ENCODE measurements at regions not wholly inside any gene's neighbourhood (a gene's known extent, or its start where the extent isn't known, plus 50 kb on each side); places are given as distances from the start of the nearest gene placed in this dataset.
"Not testable (repeated sequence)": the region's sequence is repeated elsewhere in the genome, so short reads cannot be mapped to it uniquely, and the experiment has no call there.

- no peak for DNase-seq
- no peaks in the 10 kb centered on the region for H3K9me3 ChIP-seq
- whole genome bisulfite sequencing, 2 donors, result 64 to 65% methylated on average over 8 to 10 of the region's 10 CpGs
- H3K27ac ChIP-seq, result no peak overlapping the region
- no peaks in the 10 kb centered on the region for H3K36me3 ChIP-seq
- H3K4me3 ChIP-seq, result no peak overlapping the region
- H3K4me1 ChIP-seq, result no peaks in the 10 kb centered on the region
- intact Hi-C loops (cut with DNase I), result no loop called here
- peaks cover 0 to 5% (median 0%) of the 10 kb centered on the region in 4 donors for H3K27me3 ChIP-seq
- no peak for TF ChIP-seq POLR2A (IDR thresholded peaks at IDR 0.05)
- TF ChIP-seq CTCF (IDR thresholded peaks at IDR 0.05), result no peak
Observed at GRCh38 chr2:16088035-16088801, 147.9 kb downstream of the MYCN start.

GRCh38 chr2:16086136-16086535, 145.8 kb downstream of the MYCN start:
- H3K9me3 ChIP-seq; H3K27ac ChIP-seq; DNase-seq; intact Hi-C loops (cut with DNase I); H3K4me1 ChIP-seq; H3K4me3 ChIP-seq; H3K27me3 ChIP-seq; H3K36me3 ChIP-seq: not testable (repeated sequence)
- 81 to 91% methylated on average over 12 of the region's 12 CpGs for WGBS, 2 donors

GRCh38 chr2:16085073-16085472, 144.7 kb downstream of the MYCN start:
- Histone ChIP-seq H3K4me1 (no peaks in the 10 kb centered on the region), H3K9me3 (no peaks in the 10 kb centered on the region), H3K27ac (no peak overlapping the region), H3K36me3 (no peaks in the 10 kb centered on the region), H3K4me3 (no peak overlapping the region), H3K27me3 (peaks cover 0 to 5% (median 0%) of the 10 kb centered on the region in 4 donors)
- intact Hi-C loops (cut with DNase I), result no loop called here
- 80 to 85% methylated on average over 5 of the region's 5 CpGs for WGBS, 2 donors
- DNase-seq, result no peak
- TF ChIP-seq POLR2A (IDR thresholded peaks at IDR 0.05) (no peak), CTCF (IDR thresholded peaks at IDR 0.05) (no peak)

GRCh38 chr2:16084274-16084673, 143.9 kb downstream of the MYCN start:
- intact Hi-C loops (cut with DNase I), result no loop called here
- WGBS, 2 donors, result 72 to 77% methylated on average over 6 to 8 of the region's 8 CpGs
- no peak overlapping the region for H3K27ac ChIP-seq
- no peaks in the 10 kb centered on the region for H3K9me3 ChIP-seq
- no peaks in the 10 kb centered on the region for H3K36me3 ChIP-seq
- peaks cover 0 to 5% (median 0%) of the 10 kb centered on the region in 4 donors for H3K27me3 ChIP-seq
- H3K4me1 ChIP-seq, result no peaks in the 10 kb centered on the region
- H3K4me3 ChIP-seq, result no peak overlapping the region
- DNase-seq, result no peak
- TF ChIP-seq CTCF (IDR thresholded peaks at IDR 0.05) (no peak), POLR2A (IDR thresholded peaks at IDR 0.05) (no peak)

GRCh38 chr2:16082276-16082675, 141.9 kb downstream of the MYCN start:
- TF ChIP-seq POLR2A (IDR thresholded peaks at IDR 0.05) (no peak), CTCF (IDR thresholded peaks at IDR 0.05) (no peak)
- DNase-seq, result no peak
- 75 to 100% methylated on average over 1 of the region's 1 CpG for WGBS, 2 donors
- intact Hi-C loops (cut with DNase I), result no loop called here
- Histone ChIP-seq H3K4me3 (no peak overlapping the region), H3K9me3 (no peaks in the 10 kb centered on the region), H3K27me3 (peaks cover 0 to 5% (median 0%) of the 10 kb centered on the region in 4 donors), H3K4me1 (no peaks in the 10 kb centered on the region), H3K36me3 (no peaks in the 10 kb centered on the region), H3K27ac (no peak overlapping the region)
